GM12891 (cell line): ENCODE measurements at regions not wholly inside any gene's neighbourhood (a gene's known extent, or its start where the extent isn't known, plus 50 kb on each side); places are given as distances from the start of the nearest gene placed in this dataset.

Experiments
- DNase-seq: peaks from one replicate; pipeline ENCODE4 v3.0.0; 2011; ENCODE audit warnings: low spot score; ENCODE audit not compliant: insufficient read length
- FAIRE-seq: peaks from 2 replicates; lab custom pipeline; 2011; peaks lifted over from hg19 to GRCh38; lab: Jason Lieb, UNC
- PAX5 ChIP-seq: IDR thresholded peaks from 2 replicates; pipeline ENCODE4 v1.6.1; 2011; ENCODE audit warnings: low read length, moderate library complexity, mild to moderate bottlenecking; ENCODE audit not compliant: insufficient read depth, severe bottlenecking
- POLR2A ChIP-seq: IDR thresholded peaks from 2 replicates; pipeline ENCODE4 v1.6.1; 2011; ENCODE audit warnings: low read depth, low read length, control low read depth
- POLR2AphosphoS5 ChIP-seq: IDR thresholded peaks from 2 replicates; pipeline ENCODE4 v1.6.1; 2011; ENCODE audit warnings: low read depth, low read length, control low read depth
- POU2F2 ChIP-seq: IDR thresholded peaks from 2 replicates; pipeline ENCODE4 v1.6.1; 2011; ENCODE audit warnings: low read depth, mild to moderate bottlenecking, control low read depth, low read length, moderate library complexity
- SPI1 ChIP-seq: IDR thresholded peaks from 2 replicates; pipeline ENCODE4 v1.6.1; 2011; ENCODE audit warnings: low read depth, low read length, control low read depth
- TAF1 ChIP-seq: IDR thresholded peaks from 2 replicates; pipeline ENCODE4 v1.6.1; 2011; ENCODE audit warnings: low read depth, low read length, control low read depth

- FAIRE-seq = no peak
- TF ChIP-seq POLR2A (no peak), POU2F2 (no peak), POLR2AphosphoS5 (no peak), TAF1 (no peak), PAX5 (no peak), SPI1 (no peak)
- no peak for DNase-seq
These were observed 271.7 kb upstream of the NSMCE3 start for GRCh38 chr15:29541309-29541708.

GRCh38 chr15:29540479-29540878, 270.9 kb upstream of the NSMCE3 start:
- FAIRE-seq = no peak
- TF ChIP-seq POLR2AphosphoS5 (no peak), POLR2A (no peak)
- DNase-seq = no peak

- FAIRE-seq (no peak), DNase-seq (no peak)
- TF ChIP-seq POLR2A = no peak
- no peak for TF ChIP-seq POLR2AphosphoS5
- TF ChIP-seq PAX5 = no peak
- TF ChIP-seq POU2F2 = no peak
- TF ChIP-seq SPI1 = no peak
These were observed 270.1 kb upstream of the NSMCE3 start for GRCh38 chr15:29539736-29540135.

- TF ChIP-seq POLR2AphosphoS5 (no peak), TAF1 (no peak), PAX5 (no peak), SPI1 (no peak), POLR2A (no peak), POU2F2 (no peak)
- FAIRE-seq (no peak), DNase-seq (no peak)
These were observed 268.4 kb upstream of the NSMCE3 start for GRCh38 chr15:29538044-29538443.

GRCh38 chr15:29535952-29536351, 266.3 kb upstream of the NSMCE3 start:
- FAIRE-seq = no peak
- TF ChIP-seq POLR2AphosphoS5 (no peak), TAF1 (no peak), PAX5 (no peak), POLR2A (no peak), SPI1 (no peak), POU2F2 (no peak)
- DNase-seq = no peak

GRCh38 chr15:29534378-29534777, 264.8 kb upstream of the NSMCE3 start:
- FAIRE-seq (no peak), DNase-seq (no peak)
- no peak for TF ChIP-seq SPI1
- no peak for TF ChIP-seq TAF1
- no peak for TF ChIP-seq POLR2A
- no peak for TF ChIP-seq PAX5
- TF ChIP-seq POU2F2 = no peak
- no peak for TF ChIP-seq POLR2AphosphoS5

GRCh38 chr15:29533647-29534046, 264.0 kb upstream of the NSMCE3 start:
- FAIRE-seq (no peak), DNase-seq (no peak)
- TF ChIP-seq POU2F2 (no peak), SPI1 (no peak), POLR2AphosphoS5 (no peak), TAF1 (no peak), PAX5 (no peak), POLR2A (no peak)

- FAIRE-seq = no peak
- DNase-seq = no peak
- TF ChIP-seq POU2F2 (no peak), POLR2A (no peak), SPI1 (no peak), PAX5 (no peak), POLR2AphosphoS5 (no peak), TAF1 (no peak)
These were observed 262.7 kb upstream of the NSMCE3 start for GRCh38 chr15:29532296-29532695.

GRCh38 chr15:29530966-29531365, 261.3 kb upstream of the NSMCE3 start:
- no peak for DNase-seq
- no peak for TF ChIP-seq TAF1
- no peak for TF ChIP-seq PAX5
- no peak for TF ChIP-seq POLR2AphosphoS5
- no peak for TF ChIP-seq SPI1
- no peak for TF ChIP-seq POU2F2
- no peak for TF ChIP-seq POLR2A
- FAIRE-seq = no peak

GRCh38 chr15:29529043-29529442, 259.4 kb upstream of the NSMCE3 start:
- DNase-seq (no peak), FAIRE-seq (no peak)
- TF ChIP-seq PAX5 (no peak), POLR2AphosphoS5 (no peak), POU2F2 (no peak), SPI1 (no peak), TAF1 (no peak), POLR2A (no peak)

GRCh38 chr15:29528276-29528675, 258.7 kb upstream of the NSMCE3 start:
- FAIRE-seq (no peak), DNase-seq (no peak)
- TF ChIP-seq POLR2AphosphoS5 = no peak
- no peak for TF ChIP-seq TAF1
- TF ChIP-seq SPI1 = no peak
- TF ChIP-seq PAX5 = no peak
- no peak for TF ChIP-seq POU2F2
- TF ChIP-seq POLR2A = no peak
